ACC112 (cell line): ENCODE measurements at regions not wholly inside any gene's neighbourhood (a gene's known extent, or its start where the extent isn't known, plus 50 kb on each side); places are given as distances from the start of the nearest gene placed in this dataset.
"Not testable (repeated sequence)": the region's sequence is repeated elsewhere in the genome, so short reads cannot be mapped to it uniquely, and the experiment has no call there.

Experiments used
- H2AFZ ChIP-seq: fragments of 200-600 bp; sonication (generic); one replicate; pipeline ENCODE4 v1.6.0; 2017; ENCODE audit warnings: antibody characterized with exemption, low read length; ENCODE audit not compliant: unreplicated experiment
- H3K27ac ChIP-seq: fragments of 200-600 bp; sonication (generic); 2 replicates; pipeline ENCODE4 v1.5.1; 2014; ENCODE audit warnings: low read depth, mild to moderate bottlenecking, antibody characterized with exemption, low read length, moderate library complexity
- H3K27me3 ChIP-seq: fragments of 200-600 bp; sonication (generic); 2 replicates; pipeline ENCODE4 v1.6.1; 2014; ENCODE audit warnings: mild to moderate bottlenecking, antibody characterized with exemption, low read length, moderate library complexity, mixed read lengths; ENCODE audit not compliant: insufficient read depth
- H3K36me3 ChIP-seq: fragments of 200-600 bp; sonication (generic); 2 replicates; pipeline ENCODE4 v1.6.1; 2016; ENCODE audit warnings: mild to moderate bottlenecking, antibody characterized with exemption, low read length, moderate library complexity, mixed read lengths; ENCODE audit not compliant: insufficient read depth
- H3K4me1 ChIP-seq: fragments of 200-600 bp; sonication (generic); one replicate; pipeline ENCODE4 v1.6.1; 2016; ENCODE audit warnings: low read length, mixed read lengths; ENCODE audit not compliant: insufficient read depth, unreplicated experiment, control insufficient read depth
- H3K4me3 ChIP-seq: fragments of 200-600 bp; sonication (generic); 2 replicates; pipeline ENCODE4 v1.5.1; 2014; ENCODE audit warnings: mild to moderate bottlenecking, low read depth, low read length
- H3K79me2 ChIP-seq: fragments of 200-600 bp; sonication (generic); one replicate; pipeline ENCODE4 v1.6.0; 2016; ENCODE audit warnings: low read length; ENCODE audit not compliant: control insufficient read depth, unreplicated experiment, insufficient read depth

- Histone ChIP-seq H3K27me3 (no peaks in the 10 kb centered on the region), H3K36me3 (no peaks in the 10 kb centered on the region), H3K4me3 (no peak overlapping the region), H2AFZ (no peak overlapping the region), H3K27ac (no peak overlapping the region), H3K4me1 (no peaks in the 10 kb centered on the region), H3K79me2 (no peaks in the 10 kb centered on the region)
Measured at GRCh38 chrX:109914114-109914849, 88.6 kb upstream of the TMEM164 start.

- no peaks in the 10 kb centered on the region for H3K27me3 ChIP-seq
- no peak overlapping the region for H3K27ac ChIP-seq
- H3K36me3 ChIP-seq = no peaks in the 10 kb centered on the region
- H3K79me2 ChIP-seq = no peaks in the 10 kb centered on the region
- H3K4me3 ChIP-seq = no peak overlapping the region
- H3K4me1 ChIP-seq = no peaks in the 10 kb centered on the region
- no peak overlapping the region for H2AFZ ChIP-seq
Measured at GRCh38 chrX:109918753-109919152, 84.2 kb upstream of the TMEM164 start.

- H3K4me3 ChIP-seq = no peak overlapping the region
- no peaks in the 10 kb centered on the region for H3K27me3 ChIP-seq
- no peak overlapping the region for H3K27ac ChIP-seq
- no peaks in the 10 kb centered on the region for H3K79me2 ChIP-seq
- H3K4me1 ChIP-seq = no peaks in the 10 kb centered on the region
- no peak overlapping the region for H2AFZ ChIP-seq
- H3K36me3 ChIP-seq = no peaks in the 10 kb centered on the region
Measured at GRCh38 chrX:109920325-109920724, 82.6 kb upstream of the TMEM164 start.

GRCh38 chrX:109920868-109921267 is 82.0 kb upstream of the TMEM164 start:
- no peak overlapping the region for H2AFZ ChIP-seq
- no peak overlapping the region for H3K27ac ChIP-seq
- no peak overlapping the region for H3K4me3 ChIP-seq
- H3K27me3 ChIP-seq = no peaks in the 10 kb centered on the region
- H3K36me3 ChIP-seq = no peaks in the 10 kb centered on the region
- H3K79me2 ChIP-seq = no peaks in the 10 kb centered on the region
- H3K4me1 ChIP-seq = no peaks in the 10 kb centered on the region

GRCh38 chrX:109922190-109922589 is 80.7 kb upstream of the TMEM164 start:
- Histone ChIP-seq H3K36me3 (no peaks in the 10 kb centered on the region), H3K4me1 (no peaks in the 10 kb centered on the region), H3K27ac (no peak overlapping the region), H3K27me3 (no peaks in the 10 kb centered on the region), H3K79me2 (no peaks in the 10 kb centered on the region), H2AFZ (no peak overlapping the region), H3K4me3 (no peak overlapping the region)

GRCh38 chrX:109925003-109925402 is 77.9 kb upstream of the TMEM164 start:
- not testable (repeated sequence) for H3K4me3 ChIP-seq, H3K4me1 ChIP-seq, H3K79me2 ChIP-seq, H3K36me3 ChIP-seq, H2AFZ ChIP-seq, H3K27me3 ChIP-seq, H3K27ac ChIP-seq

DNA sequence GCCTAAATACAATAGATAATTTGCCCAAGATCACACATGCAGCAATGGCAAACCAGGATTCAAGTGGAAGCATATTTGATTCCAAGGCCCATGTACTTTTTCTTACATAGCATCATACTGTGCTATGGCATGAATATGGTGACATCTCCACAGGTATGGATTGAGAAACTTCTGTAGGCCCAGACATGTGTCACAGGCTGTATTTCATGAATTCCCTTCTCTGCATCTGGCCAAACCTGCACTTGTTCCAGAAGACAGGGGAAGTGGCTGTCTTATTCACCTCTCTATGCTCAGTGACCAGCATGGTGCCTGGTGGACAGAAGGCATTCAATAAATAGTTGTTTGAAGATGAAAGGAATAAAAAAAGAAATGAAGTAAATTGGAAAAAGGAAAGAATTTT is 77.3 kb upstream of the TMEM164 start:
- Histone ChIP-seq H3K79me2 (no peaks in the 10 kb centered on the region), H3K36me3 (no peaks in the 10 kb centered on the region), H3K27me3 (no peaks in the 10 kb centered on the region), H3K27ac (no peak overlapping the region), H3K4me3 (no peak overlapping the region), H3K4me1 (no peaks in the 10 kb centered on the region), H2AFZ (no peak overlapping the region)

- no peaks in the 10 kb centered on the region for H3K4me1 ChIP-seq
- H2AFZ ChIP-seq = no peak overlapping the region
- no peaks in the 10 kb centered on the region for H3K79me2 ChIP-seq
- H3K27me3 ChIP-seq = no peaks in the 10 kb centered on the region
- no peaks in the 10 kb centered on the region for H3K36me3 ChIP-seq
- H3K4me3 ChIP-seq = no peak overlapping the region
- H3K27ac ChIP-seq = no peak overlapping the region
Measured at GRCh38 chrX:109926118-109926517, 76.8 kb upstream of the TMEM164 start.

- Histone ChIP-seq H3K79me2 (no peaks in the 10 kb centered on the region), H3K36me3 (no peaks in the 10 kb centered on the region), H3K4me3 (no peak overlapping the region), H3K4me1 (no peaks in the 10 kb centered on the region), H2AFZ (no peak overlapping the region), H3K27me3 (no peaks in the 10 kb centered on the region), H3K27ac (no peak overlapping the region)
Measured at GRCh38 chrX:109926743-109927662, 75.9 kb upstream of the TMEM164 start.

DNA sequence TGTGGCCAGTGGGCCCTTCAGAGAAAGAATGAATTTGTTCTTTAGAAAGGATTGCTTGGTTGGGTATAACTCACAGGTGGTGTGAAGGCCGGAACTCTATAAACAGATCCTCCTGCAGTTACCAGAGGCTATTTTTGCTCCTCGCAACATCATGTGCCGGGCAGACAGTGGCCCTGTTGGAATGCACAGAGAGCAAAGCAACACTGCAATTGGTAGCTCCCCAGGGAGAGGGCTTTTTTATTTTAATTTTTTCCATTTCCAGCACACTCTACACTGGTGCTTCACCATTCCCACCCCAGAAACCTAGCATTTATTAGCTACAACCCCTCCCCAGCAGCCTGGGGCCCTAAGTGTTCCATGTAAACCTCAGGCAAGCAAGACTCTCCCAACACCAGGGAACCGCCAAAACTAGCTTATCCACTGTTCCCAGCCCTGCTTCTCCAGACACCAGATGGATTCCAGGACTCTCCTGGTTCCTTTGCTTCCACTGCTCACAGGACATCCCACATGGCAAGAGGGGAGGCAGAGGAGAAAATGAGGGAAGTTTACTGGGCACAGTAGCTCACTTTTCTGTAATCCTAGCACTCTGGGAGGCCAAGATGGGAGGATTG is 75.1 kb upstream of the TMEM164 start:
- Histone ChIP-seq H2AFZ (no peak overlapping the region), H3K4me3 (no peak overlapping the region), H3K4me1 (no peaks in the 10 kb centered on the region), H3K27ac (no peak overlapping the region), H3K27me3 (no peaks in the 10 kb centered on the region), H3K79me2 (no peaks in the 10 kb centered on the region), H3K36me3 (no peaks in the 10 kb centered on the region)
